ENCODE measurements at regions not wholly inside any gene's neighbourhood (a gene's known extent, or its start where the extent isn't known, plus 50 kb on each side); places are given as distances from the start of the nearest gene placed in this dataset.

DNA sequence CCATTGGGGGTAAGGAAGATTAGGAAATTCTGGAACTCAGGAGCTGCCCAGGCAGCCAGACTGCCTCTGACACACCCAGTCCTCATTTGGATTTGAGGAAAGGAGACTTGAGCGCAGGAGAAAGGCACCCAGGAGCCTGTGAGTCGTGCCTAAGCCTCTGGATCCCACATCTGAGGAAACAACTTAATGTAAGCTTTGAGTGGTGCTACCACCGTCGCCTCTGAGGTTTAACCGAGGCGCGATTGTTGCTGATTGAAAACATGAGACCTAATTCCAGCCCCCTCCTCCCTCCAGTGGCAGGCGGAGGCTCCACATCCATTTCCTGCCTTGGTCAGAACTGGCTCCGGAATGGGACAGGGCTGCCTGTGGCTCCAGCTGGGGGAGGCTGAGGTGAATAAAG lies 176.7 kb upstream of the PKDCC start:
- DNase-seq: no peak

GRCh38 chr2:41872646-41873045 lies 175.2 kb upstream of the PKDCC start:
- DNase-seq: no peak

GRCh38 chr2:41873102-41874031 lies 174.5 kb upstream of the PKDCC start:
- DNase-seq: no peak

- DNase-seq: no peak
Measured at GRCh38 chr2:41877114-41877678, 170.6 kb upstream of the PKDCC start.

DNA sequence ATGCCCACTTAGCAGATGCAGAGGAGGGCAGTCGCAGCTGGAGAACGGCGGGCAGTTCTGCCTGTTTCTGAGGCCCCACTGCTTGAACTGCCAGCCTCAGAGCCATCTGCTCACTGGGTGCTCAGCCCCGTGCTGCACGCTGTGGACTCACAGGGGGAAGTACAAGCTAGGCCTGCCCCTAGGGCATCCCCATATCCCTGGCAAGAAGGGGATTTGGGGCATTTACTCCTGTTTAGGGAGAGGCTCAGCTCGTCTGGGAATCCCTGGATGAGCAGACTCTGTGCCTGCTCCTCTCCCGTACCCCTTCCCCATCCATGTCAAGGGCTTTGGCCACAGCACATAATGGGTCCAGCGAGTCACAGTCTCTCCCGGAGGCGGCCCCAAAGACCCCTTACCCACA lies 169.8 kb upstream of the PKDCC start:
- no peak for DNase-seq

- DNase-seq: no peak
Measured at GRCh38 chr2:41878716-41879234, 169.0 kb upstream of the PKDCC start.

DNA sequence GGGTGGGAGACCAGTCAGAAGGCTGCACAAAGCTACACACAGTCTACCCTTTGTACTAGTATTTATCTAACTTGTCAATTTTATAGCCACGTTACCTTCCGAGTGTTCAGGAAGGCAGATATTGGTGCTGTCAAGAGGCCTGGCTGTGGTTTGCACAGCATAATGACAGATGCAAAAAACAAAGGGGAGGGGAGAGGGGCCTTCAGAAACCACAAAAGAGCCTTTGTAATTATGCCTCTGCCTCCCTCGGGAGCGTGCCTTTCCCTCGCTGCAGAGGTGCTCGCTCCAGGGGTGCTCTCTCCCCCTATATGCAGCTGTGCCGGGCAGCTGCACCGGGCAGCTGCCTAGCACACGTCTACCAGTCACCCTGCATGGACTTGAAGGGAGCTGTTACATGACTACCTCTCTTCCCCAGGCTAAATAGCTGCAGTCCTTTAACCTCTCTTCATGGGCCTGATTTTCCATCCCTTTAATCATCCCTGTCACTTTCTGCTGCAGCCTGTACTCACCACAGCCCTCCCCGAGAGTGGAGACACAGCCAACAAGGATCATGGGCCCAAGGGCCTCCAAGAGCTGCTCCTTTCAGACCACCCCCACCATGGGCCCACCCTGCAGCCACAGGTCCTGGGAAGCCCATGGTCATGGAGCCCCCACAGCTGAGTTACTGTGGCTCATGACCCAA lies 168.4 kb upstream of the PKDCC start:
- no peak for DNase-seq

GRCh38 chr2:41880561-41881243 lies 167.1 kb upstream of the PKDCC start:
- no peak for DNase-seq

DNA sequence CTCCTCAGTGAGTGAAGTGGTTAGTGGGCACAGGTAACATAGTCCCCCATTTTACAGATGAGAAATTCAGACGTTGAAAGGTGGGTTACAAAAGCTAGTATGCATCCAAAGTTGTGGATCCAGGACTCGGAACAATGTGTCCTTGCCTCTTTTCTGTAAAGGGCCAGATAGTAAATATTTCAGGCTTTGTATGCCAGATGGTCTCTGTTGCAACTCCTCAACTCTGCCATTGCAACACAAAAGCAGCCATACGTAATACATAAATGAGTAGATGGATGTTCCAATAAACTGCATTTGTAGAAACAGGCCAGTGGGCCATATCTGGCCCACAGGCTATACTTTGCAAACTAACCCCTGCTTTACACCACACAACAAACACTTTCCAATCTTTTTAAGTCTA lies 166.6 kb upstream of the PKDCC start:
- DNase-seq: no peak

GRCh38 chr2:41884718-41885117 lies 163.1 kb upstream of the PKDCC start:
- DNase-seq: no peak

GRCh38 chr2:41886145-41886664 lies 161.6 kb upstream of the PKDCC start:
- DNase-seq: no peak

DNA sequence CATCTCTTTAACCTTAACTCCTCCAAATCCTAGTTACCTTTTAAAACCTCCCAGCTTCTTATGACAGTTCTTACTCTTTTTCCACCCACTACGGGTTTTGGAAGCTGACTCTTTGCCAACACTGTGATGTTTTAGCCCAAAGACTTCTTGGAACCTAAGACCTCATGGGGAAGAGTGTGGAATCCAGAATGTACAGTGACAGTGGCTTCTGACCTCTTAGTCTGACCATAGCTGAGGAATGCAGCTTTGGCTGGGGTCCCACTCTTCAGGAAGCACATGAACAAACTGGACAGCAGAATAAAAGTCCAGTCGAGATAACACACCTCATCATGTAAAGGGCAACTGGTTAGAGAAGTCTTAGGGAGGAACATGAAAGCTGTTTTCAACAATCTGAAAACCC lies 161.1 kb upstream of the PKDCC start:
- no peak for DNase-seq

- no peak for DNase-seq
Measured at GRCh38 chr2:41890341-41890740, 157.5 kb upstream of the PKDCC start.

DNA sequence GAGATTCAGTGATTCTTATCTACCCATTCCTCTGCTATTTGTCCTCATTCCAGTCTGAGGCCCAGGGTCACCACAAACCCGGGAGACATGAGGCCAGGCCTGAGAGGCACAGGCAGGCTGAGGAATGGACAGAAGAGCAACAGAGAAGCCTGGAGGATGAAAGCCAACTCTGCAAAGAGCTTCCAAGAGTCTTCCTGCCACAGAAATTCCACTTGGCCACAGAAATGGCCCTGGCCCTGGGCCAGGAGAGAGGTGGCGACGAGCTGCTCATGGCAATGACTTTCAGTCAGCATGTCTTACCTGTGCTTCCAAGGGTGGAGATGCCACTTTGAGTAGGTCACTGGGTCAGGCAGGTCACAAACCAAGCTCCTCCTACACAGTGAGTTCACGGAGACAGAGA lies 155.3 kb upstream of the PKDCC start:
- no peak for DNase-seq

- DNase-seq: no peak
Measured at GRCh38 chr2:41894563-41895333, 153.1 kb upstream of the PKDCC start.

DNA sequence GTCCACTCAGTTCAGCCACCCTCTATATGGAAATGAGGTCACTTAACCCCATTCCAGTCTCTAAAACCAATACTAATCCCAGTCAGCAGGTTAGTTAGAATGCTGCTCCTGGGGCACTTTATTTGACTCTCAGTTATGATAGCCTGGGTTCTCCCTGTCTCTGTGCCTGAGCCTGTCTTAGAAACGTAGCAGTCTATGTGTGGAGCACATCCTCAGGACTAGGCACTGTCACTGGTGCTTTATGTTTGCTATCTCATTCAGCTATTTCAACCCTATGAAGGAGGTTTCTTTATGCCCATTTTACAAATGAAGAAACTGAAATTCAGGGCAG lies 152.5 kb upstream of the PKDCC start:
- DNase-seq: no peak

DNA sequence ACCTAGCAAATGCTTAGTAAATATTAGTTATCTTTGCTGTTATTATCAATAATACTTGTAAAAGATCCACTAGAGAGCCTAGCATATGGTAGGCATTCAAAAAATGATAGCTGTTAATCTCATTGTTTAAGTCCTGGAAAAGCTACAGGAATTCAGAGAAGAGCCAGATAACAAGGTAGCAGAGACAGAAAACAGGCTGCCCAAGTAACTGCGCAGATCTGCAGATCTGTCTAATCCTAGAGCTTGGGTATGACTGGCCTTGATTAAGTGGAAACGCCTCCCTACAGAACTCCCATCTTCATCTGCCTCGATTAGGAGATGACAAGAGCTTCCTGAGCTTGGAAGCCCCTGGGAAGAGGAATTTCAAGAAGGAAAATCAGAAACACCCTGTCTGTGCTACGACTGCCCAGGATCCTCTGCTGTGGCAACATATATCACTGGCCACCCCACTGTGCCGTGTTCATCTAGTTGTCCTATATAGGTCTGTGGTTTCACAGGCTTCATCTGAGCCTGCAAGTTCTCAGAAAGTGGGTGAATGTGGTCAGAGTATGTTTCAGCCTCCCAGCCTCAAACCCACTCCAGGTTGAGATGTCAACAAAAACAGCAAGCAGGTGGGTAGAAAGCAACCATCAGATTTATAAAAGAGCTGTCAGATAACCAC lies 151.5 kb upstream of the PKDCC start:
- DNase-seq: no peak

DNA sequence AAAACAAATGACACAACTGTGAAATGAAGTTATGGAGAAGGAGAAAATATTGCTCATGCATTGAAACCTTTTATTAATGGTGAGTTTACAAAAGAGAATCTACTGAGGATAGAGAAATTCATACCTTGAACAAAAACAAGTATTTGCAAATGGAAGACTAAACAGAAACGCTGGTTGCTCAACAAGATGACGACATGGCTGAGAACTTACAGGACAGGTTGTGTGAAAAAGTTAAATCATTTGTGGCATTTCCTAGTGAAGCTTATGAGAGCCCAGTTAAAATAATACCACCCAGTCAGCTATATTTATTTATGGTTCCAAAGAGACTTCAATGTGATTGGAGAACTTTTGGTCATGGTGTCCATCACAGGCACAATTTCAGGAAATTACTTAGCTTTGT lies 148.6 kb upstream of the PKDCC start:
- no peak for DNase-seq

- no peak for DNase-seq
Measured at GRCh38 chr2:41900101-41900577, 147.7 kb upstream of the PKDCC start.

GRCh38 chr2:41902897-41903296 lies 144.9 kb upstream of the PKDCC start:
- no peak for DNase-seq

DNA sequence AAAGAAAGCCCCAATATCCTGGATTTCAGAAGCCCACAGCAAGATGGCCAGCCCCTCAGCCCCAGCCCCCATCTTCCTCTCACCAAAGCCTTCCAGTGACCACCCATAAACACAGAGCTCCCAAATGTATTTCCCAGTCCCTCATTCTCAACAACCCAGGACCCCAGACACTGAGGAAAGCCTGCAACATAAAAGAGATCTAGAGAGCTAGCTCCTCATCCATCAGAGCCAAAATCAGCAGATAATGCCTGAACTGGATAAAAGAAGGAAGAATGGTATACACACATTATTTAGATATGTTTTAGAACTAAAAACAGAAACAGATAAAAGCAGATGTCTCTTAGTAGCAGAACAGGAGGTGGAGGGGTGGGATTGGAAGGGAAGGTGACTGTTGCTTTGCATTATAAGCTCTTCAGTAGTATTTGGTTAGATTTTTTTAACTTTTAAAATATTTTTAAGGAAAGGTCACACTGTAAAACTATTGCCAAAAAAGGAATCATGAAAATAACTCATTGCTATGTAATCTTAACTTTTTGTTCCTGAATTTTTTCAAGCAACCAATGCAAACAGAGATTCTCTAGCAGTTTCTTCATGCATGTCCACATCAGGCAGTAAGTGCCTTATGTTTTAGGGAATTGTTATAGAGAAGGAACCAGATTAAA lies 144.2 kb upstream of the PKDCC start:
- DNase-seq: no peak

Measured in amniotic stem cell (primary cell).